Hematopoietic multipotent progenitor cell (in vitro differentiated cells): ENCODE measurements at regions not wholly inside any gene's neighbourhood (a gene's known extent, or its start where the extent isn't known, plus 50 kb on each side); places are given as distances from the start of the nearest gene placed in this dataset.
"Not testable (repeated sequence)": the region's sequence is repeated elsewhere in the genome, so short reads cannot be mapped to it uniquely, and the experiment has no call there.

Experiments used
- DNase-seq, 3 donors: peaks; one replicate each; pipeline ENCODE4 v3.0.0-alpha.2; 2011 to 2015; ENCODE audit warnings: low read depth in 2 of 3, low spot score in 2 of 3

- DNase-seq, result not testable (repeated sequence)
Measured at GRCh38 chr18:71031296-71032191, 742.7 kb downstream of the SOCS6 start.

DNA sequence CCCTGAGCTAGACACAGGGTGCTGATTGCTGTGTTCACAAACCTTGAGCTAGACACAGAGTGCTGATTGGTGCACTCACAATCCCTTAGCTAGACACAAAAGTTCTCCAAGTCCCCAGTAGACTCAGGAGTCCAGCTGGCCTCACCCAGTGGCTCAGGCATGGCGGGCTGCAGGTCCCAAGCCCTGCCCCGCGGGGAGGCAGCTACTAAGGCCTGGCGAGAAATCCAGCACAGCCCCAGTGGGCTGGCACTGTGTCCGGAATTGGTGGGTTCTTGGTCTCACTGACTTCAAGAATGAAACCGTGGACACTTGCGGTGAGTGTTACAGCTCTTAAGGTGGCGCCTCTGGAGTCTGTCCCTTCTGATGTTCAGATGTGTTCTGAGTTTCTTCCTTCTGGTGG, 741.2 kb downstream of the SOCS6 start:
- not testable (repeated sequence) for DNase-seq

DNA sequence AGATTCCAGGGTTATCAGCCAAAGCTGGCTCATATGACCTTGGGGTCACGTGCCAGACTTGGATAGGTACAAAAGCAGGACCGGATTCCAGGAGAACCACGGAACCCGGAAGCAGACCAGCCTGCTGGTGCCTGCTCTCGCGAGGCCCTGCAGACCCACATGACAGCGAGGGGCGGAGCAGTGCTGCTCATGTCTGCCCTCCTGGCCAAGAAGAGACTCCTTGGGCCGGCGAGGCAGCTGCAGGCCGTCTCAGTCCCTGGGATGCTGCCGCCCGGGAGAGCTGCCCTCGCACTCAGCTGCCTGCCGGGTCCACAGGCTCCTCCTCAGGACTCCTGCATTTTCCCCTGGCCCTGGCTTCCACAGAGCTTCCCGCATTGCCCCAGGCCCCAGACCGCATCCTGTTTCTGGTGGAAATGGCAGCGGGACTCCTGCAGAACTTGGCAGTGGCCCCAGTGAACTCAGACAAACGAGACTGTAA, 739.5 kb downstream of the SOCS6 start:
- peak in 1 of 3 donors; percentile 1 for DNase-seq

DNA sequence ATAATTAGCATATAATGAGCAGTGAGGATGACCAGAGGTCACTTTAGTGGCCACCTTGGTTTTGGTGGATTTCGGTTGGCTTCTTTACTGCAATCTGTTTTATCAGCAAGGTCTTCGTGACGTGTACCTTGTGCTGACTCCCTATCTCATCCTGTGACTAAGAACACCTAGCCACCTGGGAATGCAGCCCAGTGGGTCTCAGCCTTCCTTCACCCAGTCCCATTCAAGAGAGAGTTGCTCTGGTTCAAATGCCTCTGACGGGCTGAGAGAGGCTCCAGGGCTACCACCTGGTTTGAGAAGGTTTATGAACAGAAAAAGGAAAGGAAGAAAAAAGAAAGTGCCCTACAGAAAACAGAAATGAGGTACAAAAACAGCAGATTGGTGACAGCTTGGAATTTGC, 738.7 kb downstream of the SOCS6 start:
- no peak for DNase-seq

DNA sequence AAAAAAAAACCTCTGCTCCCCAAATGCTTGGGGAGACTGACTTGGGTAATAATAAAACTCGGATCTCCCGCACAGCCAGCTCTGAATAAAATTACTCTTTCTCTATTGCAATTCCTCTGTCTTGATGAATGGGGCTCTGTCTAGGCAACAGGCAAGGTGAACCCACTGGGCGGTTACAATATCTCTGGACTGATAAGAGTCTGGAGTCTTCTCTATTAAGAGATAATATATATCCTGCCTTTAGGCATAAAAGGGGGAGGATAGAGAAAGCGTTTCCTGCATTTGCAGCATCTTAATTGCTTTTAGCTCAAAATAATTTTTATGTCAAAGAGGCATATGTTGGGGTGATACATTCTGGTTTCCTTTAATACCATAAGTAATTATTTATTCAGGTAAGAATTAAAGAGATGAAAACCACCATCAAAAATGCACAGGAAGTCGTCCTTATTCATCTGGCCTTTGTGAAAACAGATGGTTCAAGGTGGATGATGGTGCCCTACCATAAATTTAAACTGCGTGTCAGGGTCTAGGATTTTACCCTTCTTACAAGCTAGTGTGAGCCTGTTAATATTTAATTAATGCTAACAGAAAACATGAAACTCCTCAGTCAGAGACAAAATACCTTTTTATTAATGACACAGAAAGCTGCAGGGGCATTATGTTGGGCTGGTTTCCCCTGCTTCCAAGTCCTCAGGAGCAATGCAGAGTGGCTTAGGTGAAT, 736.8 kb downstream of the SOCS6 start:
- no peak for DNase-seq

- no peak for DNase-seq
Measured at GRCh38 chr18:71022389-71022788, 733.5 kb downstream of the SOCS6 start.

DNA sequence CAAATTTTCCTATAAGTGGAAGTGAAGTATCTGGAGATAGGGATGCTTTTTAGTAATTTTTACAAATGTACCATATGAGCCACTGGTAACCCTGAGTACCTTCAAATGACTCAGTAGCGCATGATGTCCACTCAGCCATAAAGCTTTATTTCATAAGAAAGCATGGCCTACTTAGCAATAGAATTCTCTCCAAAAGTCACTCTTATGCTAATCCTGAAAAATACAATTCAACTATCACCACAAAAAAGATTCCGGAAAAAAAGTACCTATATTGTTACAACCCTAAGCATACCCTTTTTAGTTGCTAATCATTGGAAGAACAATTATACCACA, 732.2 kb downstream of the SOCS6 start:
- no peak for DNase-seq

DNA sequence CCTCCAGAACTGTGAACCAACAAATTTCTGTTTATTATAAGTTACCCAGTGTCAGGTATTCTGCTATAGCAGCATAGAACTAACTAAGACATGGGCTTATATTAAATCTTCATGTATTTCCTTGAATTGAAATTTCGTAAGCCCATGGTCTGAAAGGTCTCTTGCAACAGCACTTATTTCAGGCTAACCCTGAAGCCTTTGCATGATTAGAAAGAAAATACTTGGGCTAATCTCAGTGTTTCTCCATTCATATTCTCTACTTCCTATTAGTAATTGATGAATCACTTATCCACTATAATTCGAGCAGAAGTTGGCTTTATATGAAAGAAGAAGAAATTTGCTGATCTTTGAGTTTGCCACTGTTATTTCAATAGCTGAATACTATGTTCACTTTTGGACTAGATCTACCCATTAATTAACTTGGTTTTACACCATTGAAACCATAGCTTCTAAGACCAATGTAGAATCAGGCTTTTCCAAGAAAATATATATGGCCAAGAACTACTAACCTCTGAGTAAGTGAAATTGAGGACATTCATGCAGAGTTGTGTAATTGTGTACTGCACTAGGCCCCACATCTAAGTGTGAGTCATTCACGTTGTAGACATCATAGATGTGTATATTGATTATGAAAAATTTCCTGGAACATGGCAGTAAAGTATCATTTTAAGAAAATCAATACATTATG, 731.6 kb downstream of the SOCS6 start:
- DNase-seq, result no peak

DNA sequence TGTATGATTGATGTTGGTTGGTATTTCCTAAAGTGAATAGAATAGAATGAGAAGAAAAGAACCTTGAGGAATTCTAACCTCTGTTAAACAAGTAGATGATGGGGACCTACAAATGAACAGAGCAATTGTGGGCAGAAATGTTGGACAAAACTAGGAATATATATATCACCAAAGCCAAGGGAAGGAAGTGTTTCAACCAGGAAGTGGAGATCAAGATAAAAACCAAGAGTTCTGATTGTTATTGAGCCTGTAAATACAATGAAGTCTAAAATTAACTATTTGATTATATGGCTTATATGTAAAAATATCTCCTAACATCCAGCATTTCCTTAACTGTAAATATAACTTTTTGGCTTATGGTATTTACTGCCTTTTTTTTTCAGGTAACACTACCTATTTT, 730.0 kb downstream of the SOCS6 start:
- no peak for DNase-seq

- no peak for DNase-seq
Measured at GRCh38 chr18:71012789-71013188, 723.9 kb downstream of the SOCS6 start.

DNA sequence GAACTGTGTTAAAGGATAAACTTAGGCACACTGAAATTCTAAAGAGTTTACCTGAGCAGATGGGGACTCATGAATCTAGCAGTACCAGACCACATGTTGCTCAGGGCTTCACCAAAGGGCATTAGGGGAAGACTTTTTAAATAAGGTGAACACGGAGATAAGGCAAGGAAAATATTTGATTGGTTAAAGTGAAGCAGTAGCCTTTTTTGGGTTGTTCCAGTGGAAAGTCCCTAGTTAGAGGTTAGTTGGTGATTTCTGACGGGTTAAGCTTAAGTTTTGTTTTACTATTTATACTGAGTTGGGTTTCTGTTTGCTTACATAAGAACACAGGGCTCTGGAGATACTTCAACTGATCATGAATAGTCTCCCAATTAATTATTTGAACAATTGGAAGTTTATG, 722.5 kb downstream of the SOCS6 start:
- no peak for DNase-seq

- no peak for DNase-seq
Measured at GRCh38 chr18:71008257-71008656, 719.4 kb downstream of the SOCS6 start.

DNA sequence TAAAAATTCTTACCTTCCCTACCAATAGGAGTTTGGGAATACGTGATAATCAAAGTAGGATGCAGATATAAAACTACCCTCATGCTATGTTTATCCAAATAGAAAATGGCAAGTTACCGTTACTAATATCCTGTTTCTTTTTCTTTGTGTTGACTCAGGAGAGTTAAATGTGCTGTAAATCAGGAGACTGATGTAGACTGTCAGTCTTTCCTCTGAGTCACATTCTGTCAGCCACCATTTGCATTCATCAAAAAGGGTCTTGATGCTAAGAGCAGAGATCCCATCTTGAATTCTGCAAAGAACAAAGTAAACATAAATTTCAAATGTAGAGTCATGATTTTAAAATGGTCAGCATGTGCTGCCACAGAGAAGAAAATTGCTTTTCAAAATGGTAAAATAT, 712.8 kb downstream of the SOCS6 start:
- DNase-seq, result no peak

GRCh38 chr18:70998490-70998889, 709.6 kb downstream of the SOCS6 start:
- no peak for DNase-seq

DNA sequence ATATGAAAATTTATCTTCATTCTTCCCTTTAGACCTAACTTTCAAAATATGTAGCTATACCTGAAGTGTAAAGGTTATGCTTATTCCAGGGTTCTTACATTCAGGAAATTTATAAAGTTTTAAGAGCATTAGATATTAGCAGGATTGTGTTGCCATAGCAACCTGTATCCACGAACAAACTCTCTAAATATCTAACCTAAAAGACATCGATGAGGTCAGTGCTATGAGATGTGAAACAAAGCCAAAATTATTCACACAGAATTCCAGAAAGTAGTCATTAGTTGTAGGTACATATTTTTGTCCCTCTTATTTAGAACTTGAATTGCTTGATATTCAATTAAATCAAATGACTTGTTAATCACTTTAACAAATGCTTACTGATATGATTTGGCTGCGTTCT, 705.3 kb downstream of the SOCS6 start:
- DNase-seq, result no peak

DNA sequence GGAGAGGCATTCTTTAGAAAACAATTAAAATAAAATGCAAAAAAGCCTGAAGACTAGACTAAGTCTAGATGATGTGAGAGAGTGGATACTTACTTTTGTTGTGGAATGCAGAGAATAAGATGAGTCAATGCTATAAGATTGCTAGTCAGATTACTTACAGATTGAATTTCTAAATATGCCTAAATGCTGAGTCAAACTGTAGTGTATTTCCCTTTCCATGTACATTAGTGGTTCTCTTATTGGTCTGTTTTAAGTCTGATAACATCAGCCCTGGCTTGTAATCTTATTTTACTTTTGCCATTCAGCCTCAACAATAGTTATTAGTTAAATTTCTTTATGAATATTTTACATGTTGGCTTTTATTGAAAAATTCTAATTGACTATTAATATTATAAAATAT, 702.7 kb downstream of the SOCS6 start:
- DNase-seq, result no peak

DNA sequence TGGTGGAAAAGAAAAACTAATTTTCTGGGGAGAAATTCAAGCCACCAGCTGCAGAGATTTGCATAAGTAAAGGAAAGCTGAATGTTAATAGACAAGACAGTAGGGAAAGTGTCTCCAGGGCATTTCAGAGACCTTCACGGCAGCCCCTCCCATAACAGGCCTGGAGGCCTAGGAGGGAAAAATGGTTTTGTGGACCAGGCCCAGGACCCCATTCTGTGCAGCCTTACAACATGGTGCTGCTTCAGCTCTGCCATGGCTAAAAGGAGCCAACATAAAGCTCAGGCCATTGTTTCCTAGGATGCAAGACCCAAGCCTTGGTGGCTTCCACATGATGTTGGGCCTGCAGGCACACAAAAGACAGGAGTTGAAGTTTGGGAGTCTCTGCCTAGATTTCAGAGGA, 697.1 kb downstream of the SOCS6 start:
- no peak for DNase-seq

GRCh38 chr18:70982292-70982691, 693.4 kb downstream of the SOCS6 start:
- DNase-seq, result no peak

- no peak for DNase-seq
Measured at GRCh38 chr18:70981400-70982140, 692.7 kb downstream of the SOCS6 start.

GRCh38 chr18:70973626-70974025, 684.8 kb downstream of the SOCS6 start:
- no peak for DNase-seq

GRCh38 chr18:70966419-70966818, 677.6 kb downstream of the SOCS6 start:
- DNase-seq, result no peak
